Esophagus squamous epithelium (tissue), 4 donors: ENCODE measurements at regions not wholly inside any gene's neighbourhood (a gene's known extent, or its start where the extent isn't known, plus 50 kb on each side); places are given as distances from the start of the nearest gene placed in this dataset.

Experiments used
- CTCF ChIP-seq, 6 experiments: fragments of 450-650 bp in 4 of 6; fragments of 200-600 bp in 2 of 6; sonication (generic) in 2 of 6; IDR thresholded peaks; one replicate each; pipeline ENCODE4 v1.5.1; 2016 to 2019; ENCODE audit warnings: antibody characterized with exemption in 6 of 6, mild to moderate bottlenecking in 4 of 6, moderate library complexity in 4 of 6
- POLR2A ChIP-seq, 4 donors: fragments of 450-650 bp; IDR thresholded peaks; one replicate each; pipeline ENCODE4 v1.6.1; 2017; ENCODE audit warnings: antibody characterized with exemption in 4 of 4, mild to moderate bottlenecking in 4 of 4, moderate library complexity in 3 of 4

GRCh38 chr12:111085096-111085495 is 164.7 kb upstream of the MYL2 start:
- TF ChIP-seq CTCF (IDR thresholded peaks at IDR 0.05) (no peak), POLR2A (IDR thresholded peaks at IDR 0.05) (no peak)
